Transverse colon (tissue), 4 donors: ENCODE measurements at regions not wholly inside any gene's neighbourhood (a gene's known extent, or its start where the extent isn't known, plus 50 kb on each side); places are given as distances from the start of the nearest gene placed in this dataset.

Experiments used
- DNase-seq: peaks from one replicate; pipeline ENCODE4 v3.0.0-alpha.2; 2019
- H3K27ac ChIP-seq, 4 donors: fragments of 200-600 bp; sonication (generic); 2 replicates each; pipeline ENCODE4 v1.5.1; 2016 to 2018; ENCODE audit warnings: inconsistent platforms in 4 of 4
- H3K27me3 ChIP-seq: fragments of 200-600 bp; sonication (generic); 2 replicates; pipeline ENCODE4 v1.5.1; 2017; ENCODE audit warnings: inconsistent platforms
- H3K36me3 ChIP-seq, 4 donors: fragments of 200-600 bp; sonication (generic); 2 replicates each; pipeline ENCODE4 v1.5.1; 2017 to 2019; ENCODE audit warnings: inconsistent platforms in 4 of 4
- H3K4me1 ChIP-seq, 4 donors: fragments of 200-600 bp; sonication (generic); 2 replicates each; pipeline ENCODE4 v1.5.1; 2017 to 2020; ENCODE audit warnings: inconsistent platforms in 4 of 4
- H3K4me3 ChIP-seq, 4 donors: fragments of 200-600 bp; sonication (generic); 1 replicate in 1 of 4; 2 replicates in 3 of 4; pipeline versions ENCODE4 v1.5.1 to v1.6.1; 2017 to 2019; ENCODE audit warnings: inconsistent platforms in 4 of 4
- H3K9me3 ChIP-seq, 2 donors: fragments of 200-600 bp; sonication (generic); 2 replicates each; pipeline ENCODE4 v1.5.1; 2017 to 2019; ENCODE audit warnings: inconsistent platforms in 2 of 2
- EP300 ChIP-seq: sonication (generic); formaldehyde crosslinking; IDR thresholded peaks from one replicate; pipeline ENCODE4 v1.6.1; 2017; ENCODE audit warnings: antibody characterized with exemption, low read depth
- POLR2A ChIP-seq: fragments of 450-650 bp; IDR thresholded peaks from one replicate; pipeline ENCODE4 v1.6.1; 2016; ENCODE audit warnings: antibody characterized with exemption, mild to moderate bottlenecking, moderate library complexity
- POLR2AphosphoS5 ChIP-seq, 3 donors: sonication (generic); formaldehyde crosslinking; IDR thresholded peaks; one replicate each; pipeline ENCODE4 v1.6.1; 2016; ENCODE audit warnings: antibody characterized with exemption in 3 of 3
- WGBS, 2 donors: methylation state at CpG; one replicate each; pipeline ENCODE4 v1.1.5; 2018; ENCODE audit warnings: low coverage in 1 of 2; 5-methylcytosine and 5-hydroxymethylcytosine counted together
- in situ Hi-C, 4 donors: fragments of 200-750 bp; cut with MboI; loops; one replicate each; pipeline versions ENCODE4 v1.15.0 to v1.15.1; 2017; ENCODE audit warnings: low sequenced_read_pairs in 3 of 4, low pct_ligation_motif_present in 1 of 4, low pct_unique_long_range_greater_than_20kb in 1 of 4
- intact Hi-C: fragments of 100-400 bp; cut with DNase I; formaldehyde crosslinking; loops from one replicate; pipeline ENCODE4 v1.15.1; 2023; ENCODE audit warnings: low total_unique reads
- TF ChIP-seq, protein P1 (sequence below), 5 experiments: fragments of 200-600 bp in 3 of 5; fragments of 450-650 bp in 2 of 5; sonication (generic) in 3 of 5; IDR thresholded peaks; 1 replicate in 2 of 5; 2 replicates in 3 of 5; pipeline ENCODE4 v1.5.1; 2016 to 2017; ENCODE audit warnings: antibody characterized with exemption in 5 of 5, inconsistent platforms in 3 of 5, mild to moderate bottlenecking in 2 of 5, moderate library complexity in 1 of 5

DNA sequence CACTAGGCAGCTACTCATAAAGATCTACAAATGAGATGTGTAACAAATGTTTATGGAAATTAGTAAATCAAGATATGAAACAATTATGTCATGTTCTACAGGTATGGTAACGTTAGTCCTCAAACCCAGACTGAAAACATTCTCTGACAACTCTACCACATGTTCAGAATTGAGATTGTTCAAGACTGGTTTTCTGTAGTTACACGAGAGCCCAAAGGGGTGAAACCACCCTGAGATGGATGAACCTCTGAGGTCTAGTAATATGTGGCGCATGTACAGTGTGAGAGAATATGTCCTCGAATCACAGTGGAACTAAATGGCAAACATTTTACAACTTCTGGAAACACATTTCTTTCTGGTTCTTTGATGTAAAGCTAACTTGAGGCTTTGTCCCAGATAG is 614.3 kb downstream of the ZEB2 start:
- Histone ChIP-seq H3K27me3 (no peaks in the 10 kb centered on the region), H3K9me3 (no peaks in the 10 kb centered on the region), H3K4me1 (no peaks in the 10 kb centered on the region), H3K36me3 (no peaks in the 10 kb centered on the region), H3K4me3 (no peak overlapping the region), H3K27ac (no peak overlapping the region)
- intact Hi-C loops = no loop called here
- TF ChIP-seq POLR2AphosphoS5 (IDR thresholded peaks at IDR 0.05) = no peak
- no peak for TF ChIP-seq POLR2A
- TF ChIP-seq, protein P1, sequence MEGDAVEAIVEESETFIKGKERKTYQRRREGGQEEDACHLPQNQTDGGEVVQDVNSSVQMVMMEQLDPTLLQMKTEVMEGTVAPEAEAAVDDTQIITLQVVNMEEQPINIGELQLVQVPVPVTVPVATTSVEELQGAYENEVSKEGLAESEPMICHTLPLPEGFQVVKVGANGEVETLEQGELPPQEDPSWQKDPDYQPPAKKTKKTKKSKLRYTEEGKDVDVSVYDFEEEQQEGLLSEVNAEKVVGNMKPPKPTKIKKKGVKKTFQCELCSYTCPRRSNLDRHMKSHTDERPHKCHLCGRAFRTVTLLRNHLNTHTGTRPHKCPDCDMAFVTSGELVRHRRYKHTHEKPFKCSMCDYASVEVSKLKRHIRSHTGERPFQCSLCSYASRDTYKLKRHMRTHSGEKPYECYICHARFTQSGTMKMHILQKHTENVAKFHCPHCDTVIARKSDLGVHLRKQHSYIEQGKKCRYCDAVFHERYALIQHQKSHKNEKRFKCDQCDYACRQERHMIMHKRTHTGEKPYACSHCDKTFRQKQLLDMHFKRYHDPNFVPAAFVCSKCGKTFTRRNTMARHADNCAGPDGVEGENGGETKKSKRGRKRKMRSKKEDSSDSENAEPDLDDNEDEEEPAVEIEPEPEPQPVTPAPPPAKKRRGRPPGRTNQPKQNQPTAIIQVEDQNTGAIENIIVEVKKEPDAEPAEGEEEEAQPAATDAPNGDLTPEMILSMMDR (IDR thresholded peaks at IDR 0.05) = no peak
- no peak for TF ChIP-seq EP300
- in situ Hi-C loops = no loop called here
- DNase-seq = no peak
- 76 to 82% methylated on average over 4 of the region's 4 CpGs for WGBS, 2 donors

DNA sequence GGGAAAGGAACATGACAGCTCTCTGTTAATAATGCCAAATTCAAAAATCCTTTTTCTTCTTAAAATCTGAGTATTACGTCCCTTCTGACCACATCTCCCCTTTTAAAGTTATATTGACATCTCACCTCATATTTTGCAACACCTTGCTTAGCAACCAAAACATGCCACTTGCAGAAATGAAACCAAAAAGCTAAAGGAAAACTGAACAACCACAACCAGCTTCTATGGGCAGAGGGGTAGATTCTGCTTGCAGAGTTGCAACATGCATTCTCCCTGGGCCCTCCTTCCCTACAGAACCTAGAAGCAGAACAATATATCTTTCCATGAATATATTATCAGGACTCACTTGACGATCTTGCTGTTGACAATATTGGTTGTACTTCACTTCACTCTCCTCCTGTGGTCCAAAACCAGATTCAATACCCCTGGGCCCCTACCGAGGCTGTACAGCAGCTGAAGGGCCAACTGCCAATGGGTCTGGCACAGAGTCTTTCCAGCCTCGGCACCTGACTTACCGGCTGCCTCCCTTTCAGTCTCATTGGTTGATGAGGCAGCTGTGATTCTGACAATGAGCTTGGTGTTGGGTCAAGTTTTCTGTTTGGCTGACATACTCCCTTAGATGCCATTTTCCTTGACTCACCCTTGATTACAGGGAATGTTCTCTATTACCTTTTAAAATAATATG is 616.6 kb downstream of the ZEB2 start:
- no peak for DNase-seq
- intact Hi-C loops = no loop called here
- H3K27ac ChIP-seq = no peak overlapping the region
- H3K9me3 ChIP-seq = no peaks in the 10 kb centered on the region
- WGBS, 2 donors = 74 to 89% methylated on average over 1 to 5 of the region's 5 CpGs
- no peaks in the 10 kb centered on the region for H3K36me3 ChIP-seq
- H3K27me3 ChIP-seq = no peaks in the 10 kb centered on the region
- H3K4me3 ChIP-seq = no peak overlapping the region
- in situ Hi-C loops = no loop called here
- H3K4me1 ChIP-seq = no peaks in the 10 kb centered on the region
- TF ChIP-seq EP300 (no peak), POLR2A (no peak), POLR2AphosphoS5 (IDR thresholded peaks at IDR 0.05) (no peak)
- TF ChIP-seq, protein P1 (IDR thresholded peaks at IDR 0.05) = no peak

DNA sequence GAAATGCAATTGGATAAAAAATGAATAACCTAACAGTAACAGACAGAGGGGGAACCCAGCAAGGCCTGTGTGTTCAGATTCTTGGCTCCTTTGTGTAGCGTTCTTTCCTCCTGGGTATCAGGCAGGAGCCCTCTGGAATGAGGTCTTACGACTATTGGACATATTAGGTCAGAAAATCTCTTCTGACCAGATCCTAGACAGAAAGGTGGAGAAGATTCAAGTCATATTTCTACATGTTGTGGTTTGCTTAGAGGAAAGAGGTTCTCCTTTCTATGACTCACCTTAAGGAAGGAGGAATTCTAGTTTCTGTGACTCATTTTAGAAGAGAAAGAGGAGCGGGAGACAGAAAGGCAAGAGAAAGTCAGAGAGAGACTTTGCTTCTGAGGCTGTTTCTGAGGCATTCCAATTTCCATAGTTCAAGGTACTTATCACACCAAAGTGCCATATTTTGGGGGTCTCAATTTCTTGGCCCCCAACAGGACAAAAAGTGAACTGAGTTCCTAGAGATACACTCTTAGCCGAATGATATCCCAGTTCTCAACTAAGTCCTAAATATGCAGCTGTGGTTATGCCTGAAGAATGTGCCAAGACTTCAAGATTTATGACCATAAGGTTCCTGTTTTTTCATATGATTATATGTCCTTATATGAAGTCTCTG is 618.6 kb downstream of the ZEB2 start:
- Histone ChIP-seq H3K4me1 (no peaks in the 10 kb centered on the region), H3K27me3 (no peaks in the 10 kb centered on the region), H3K27ac (no peak overlapping the region), H3K4me3 (no peak overlapping the region), H3K9me3 (no peaks in the 10 kb centered on the region), H3K36me3 (no peaks in the 10 kb centered on the region)
- in situ Hi-C loops (no loop called here), intact Hi-C loops (no loop called here)
- no peak for DNase-seq
- WGBS, 2 donors = 59 to 77% methylated on average over 2 to 4 of the region's 4 CpGs
- TF ChIP-seq POLR2A = no peak
- TF ChIP-seq POLR2AphosphoS5 (IDR thresholded peaks at IDR 0.05) = no peak
- TF ChIP-seq, protein P1 (IDR thresholded peaks at IDR 0.05) = no peak
- no peak for TF ChIP-seq EP300

DNA sequence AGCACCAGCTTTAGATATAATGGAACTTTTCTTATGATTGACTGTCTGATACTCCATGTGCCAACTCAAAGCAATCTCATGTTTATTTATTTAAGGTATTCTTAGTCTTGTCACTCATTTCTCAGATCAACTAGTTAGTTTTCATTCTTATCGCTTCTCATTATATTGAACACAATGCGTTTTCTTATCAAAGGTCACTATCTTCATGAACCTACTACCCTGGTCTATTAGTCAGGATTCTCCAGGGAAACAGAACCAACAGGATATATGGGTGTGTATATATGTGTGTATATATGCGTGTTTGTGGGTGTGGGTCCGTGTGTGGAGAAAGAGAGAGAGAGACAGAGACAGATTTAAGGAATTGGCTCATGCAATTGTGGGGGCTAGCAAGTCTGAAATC is 619.9 kb downstream of the ZEB2 start:
- DNase-seq = no peak
- in situ Hi-C loops (no loop called here), intact Hi-C loops (no loop called here)
- Histone ChIP-seq H3K27me3 (no peaks in the 10 kb centered on the region), H3K27ac (no peak overlapping the region), H3K4me3 (no peak overlapping the region), H3K36me3 (no peaks in the 10 kb centered on the region), H3K9me3 (no peaks in the 10 kb centered on the region), H3K4me1 (no peaks in the 10 kb centered on the region)
- WGBS, 2 donors = 90 to 94% methylated on average over 4 of the region's 4 CpGs
- TF ChIP-seq EP300 = no peak
- TF ChIP-seq POLR2A = no peak
- TF ChIP-seq, protein P1 (IDR thresholded peaks at IDR 0.05) = no peak
- TF ChIP-seq POLR2AphosphoS5 (IDR thresholded peaks at IDR 0.05) = no peak
